Activated CD4-positive, alpha-beta T cell treated with anti-CD3 and anti-CD28 coated beads, Interleukin-2, amount 10 ng/mL, durations not matched to agents 24 days and 14 days (primary cell): ENCODE measurements at regions not wholly inside any gene's neighbourhood (a gene's known extent, or its start where the extent isn't known, plus 50 kb on each side); places are given as distances from the start of the nearest gene placed in this dataset.
"Not testable (repeated sequence)": the region's sequence is repeated elsewhere in the genome, so short reads cannot be mapped to it uniquely, and the experiment has no call there.

Experiments
- DNase-seq: peaks from one replicate; pipeline ENCODE4 v3.0.0; 2022
- H3K27ac Mint-ChIP-seq: one replicate; pipeline ENCODE4 v1.8.0; 2022; ENCODE audit warnings: mild to moderate bottlenecking, mixed read lengths
- H3K27me3 Mint-ChIP-seq: one replicate; pipeline ENCODE4 v1.8.0; 2022; ENCODE audit warnings: mixed read lengths
- H3K36me3 Mint-ChIP-seq: one replicate; pipeline ENCODE4 v1.8.0; 2022; ENCODE audit warnings: low read depth, mild to moderate bottlenecking, mixed read lengths
- H3K4me1 Mint-ChIP-seq: one replicate; pipeline ENCODE4 v1.8.0; 2021; ENCODE audit warnings: mixed read lengths
- H3K4me3 Mint-ChIP-seq: one replicate; pipeline ENCODE4 v1.8.0; 2022; ENCODE audit warnings: mild to moderate bottlenecking, moderate library complexity, mixed read lengths
- H3K9me3 Mint-ChIP-seq: one replicate; pipeline ENCODE4 v1.8.0; 2021; ENCODE audit warnings: mixed read lengths
- intact Hi-C: fragments of 100-400 bp; cut with micrococcal nuclease; formaldehyde crosslinking; loops from one replicate; pipeline ENCODE4 v1.15.1; 2023

DNA sequence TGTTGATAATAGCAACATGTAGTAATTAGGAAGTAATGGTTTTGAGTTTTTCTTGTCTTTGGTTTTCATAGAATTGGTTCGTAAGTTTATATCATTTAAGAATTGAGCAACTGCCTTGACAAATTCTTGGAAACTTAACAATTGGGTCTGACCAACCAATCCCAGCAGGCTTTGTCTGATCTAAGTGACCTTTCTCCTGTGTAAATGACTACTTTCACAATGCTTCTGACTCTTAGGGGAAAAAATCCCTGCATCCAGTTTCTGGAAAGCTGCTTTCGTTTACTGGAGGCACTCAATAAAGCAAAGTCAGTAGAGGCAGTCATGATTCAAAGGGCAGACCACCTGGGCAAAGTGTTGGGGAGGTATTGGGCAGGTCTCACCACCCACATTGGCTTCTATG, 303.6 kb upstream of the FAM78B start:
- Mint-ChIP-seq H3K4me1 (no peaks in the 10 kb centered on the region), H3K9me3 (no peaks in the 10 kb centered on the region), H3K27ac (no peak overlapping the region), H3K36me3 (no peaks in the 10 kb centered on the region), H3K4me3 (no peak overlapping the region), H3K27me3 (peaks cover 13% of the 10 kb centered on the region)
- DNase-seq, result no peak
- intact Hi-C loops, result loop anchor here (10.0 kb wide), 1 partner anchor 336 kb away; no protein-coding TSS in a partner anchor

DNA sequence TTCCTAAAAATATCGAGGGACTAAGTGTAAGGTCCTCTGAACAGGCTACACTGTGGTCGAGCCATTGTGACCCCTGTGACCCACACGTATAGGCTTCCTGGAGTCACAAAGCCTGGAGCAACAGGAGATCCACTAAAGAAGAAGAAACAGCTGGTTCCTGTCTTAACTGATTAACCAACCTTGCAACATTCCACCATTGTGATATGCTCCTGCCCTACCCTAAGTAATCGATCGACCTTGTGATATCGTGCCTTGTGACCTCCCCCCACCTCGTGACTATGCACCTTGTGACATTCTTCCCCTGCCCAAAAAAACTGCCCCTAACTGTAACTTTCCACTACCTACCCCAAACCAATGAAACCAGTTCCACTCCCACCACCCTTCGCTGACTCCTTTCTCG, 304.6 kb upstream of the FAM78B start:
- no peak overlapping the region for H3K4me3 Mint-ChIP-seq
- peaks cover 13% of the 10 kb centered on the region for H3K27me3 Mint-ChIP-seq
- no peak overlapping the region for H3K27ac Mint-ChIP-seq
- H3K36me3 Mint-ChIP-seq, result no peaks in the 10 kb centered on the region
- intact Hi-C loops, result loop anchor here (10.0 kb wide), 1 partner anchor 337 kb away; no protein-coding TSS in a partner anchor
- H3K4me1 Mint-ChIP-seq, result no peaks in the 10 kb centered on the region
- no peaks in the 10 kb centered on the region for H3K9me3 Mint-ChIP-seq
- DNase-seq, result no peak

DNA sequence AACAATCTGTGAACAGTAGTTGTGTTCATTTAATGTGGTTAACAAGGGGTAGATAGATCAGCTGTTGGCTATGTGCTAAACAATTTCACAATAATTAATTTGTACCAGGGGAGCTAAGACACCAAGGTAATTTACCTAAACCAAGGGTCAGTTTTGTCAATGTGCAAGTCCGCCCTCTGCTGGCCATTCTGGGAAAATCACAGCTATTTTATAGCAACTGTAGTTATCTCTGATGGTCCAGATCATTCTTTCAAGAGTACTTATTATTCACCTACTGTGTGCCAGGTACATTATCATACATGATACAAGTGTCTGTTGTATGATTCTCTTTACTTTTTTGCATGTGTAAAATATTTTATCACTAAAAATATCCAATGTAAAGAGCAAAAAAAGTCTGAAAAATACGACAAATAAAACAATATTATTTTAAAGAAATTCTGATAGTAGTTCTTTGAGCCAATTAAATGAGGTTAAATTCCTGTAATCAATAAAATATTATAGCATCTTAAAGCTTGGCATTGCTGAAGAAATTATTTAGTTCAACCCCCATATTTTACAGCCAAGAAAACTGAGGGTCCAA, 312.3 kb upstream of the FAM78B start:
- H3K27me3 Mint-ChIP-seq, result peaks cover 2% of the 10 kb centered on the region
- no peaks in the 10 kb centered on the region for H3K9me3 Mint-ChIP-seq
- no peak overlapping the region for H3K27ac Mint-ChIP-seq
- no peak overlapping the region for H3K4me3 Mint-ChIP-seq
- H3K4me1 Mint-ChIP-seq, result no peaks in the 10 kb centered on the region
- H3K36me3 Mint-ChIP-seq, result no peaks in the 10 kb centered on the region
- intact Hi-C loops, result loop anchor here (1.0 to 10.0 kb wide), 4 partner anchors 344 to 882 kb away; no protein-coding TSS in a partner anchor
- peak; percentile 83 for DNase-seq

DNA sequence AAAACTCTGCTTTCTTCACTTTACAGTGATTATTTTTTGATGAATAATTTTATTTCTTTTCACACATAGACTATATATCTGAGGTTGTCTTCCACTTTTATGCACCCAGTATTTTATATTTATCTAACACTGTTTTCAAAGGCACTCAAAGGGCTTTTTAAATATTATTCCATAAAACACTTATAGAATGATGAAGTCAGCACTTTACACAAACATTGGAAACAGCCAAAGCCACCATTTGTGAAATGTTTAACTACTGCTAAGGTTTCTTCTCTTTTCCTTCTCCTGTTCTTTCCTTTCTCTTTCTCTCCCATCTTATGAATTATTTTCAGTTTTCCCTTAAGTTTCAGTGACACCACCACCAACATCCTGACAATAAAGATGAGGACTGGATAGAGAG, 317.7 kb upstream of the FAM78B start:
- Mint-ChIP-seq H3K4me3 (no peak overlapping the region), H3K9me3 (no peaks in the 10 kb centered on the region), H3K36me3 (no peaks in the 10 kb centered on the region), H3K27ac (no peak overlapping the region), H3K27me3 (peaks cover 2% of the 10 kb centered on the region), H3K4me1 (peaks cover 5% of the 10 kb centered on the region)
- intact Hi-C loops, result loop anchor here (10.0 kb wide), 1 partner anchor 310 kb away; no protein-coding TSS in a partner anchor
- no peak for DNase-seq

- DNase-seq, result no peak
- no peaks in the 10 kb centered on the region for H3K9me3 Mint-ChIP-seq
- intact Hi-C loops, result loop anchor here (10.0 kb wide), 1 partner anchor 310 kb away; no protein-coding TSS in a partner anchor
- H3K36me3 Mint-ChIP-seq, result no peaks in the 10 kb centered on the region
- H3K27me3 Mint-ChIP-seq, result peaks cover 2% of the 10 kb centered on the region
- H3K27ac Mint-ChIP-seq, result no peak overlapping the region
- no peak overlapping the region for H3K4me3 Mint-ChIP-seq
- peaks cover 5% of the 10 kb centered on the region for H3K4me1 Mint-ChIP-seq
Observed at GRCh38 chr1:166484871-166485270, 318.1 kb upstream of the FAM78B start.

DNA sequence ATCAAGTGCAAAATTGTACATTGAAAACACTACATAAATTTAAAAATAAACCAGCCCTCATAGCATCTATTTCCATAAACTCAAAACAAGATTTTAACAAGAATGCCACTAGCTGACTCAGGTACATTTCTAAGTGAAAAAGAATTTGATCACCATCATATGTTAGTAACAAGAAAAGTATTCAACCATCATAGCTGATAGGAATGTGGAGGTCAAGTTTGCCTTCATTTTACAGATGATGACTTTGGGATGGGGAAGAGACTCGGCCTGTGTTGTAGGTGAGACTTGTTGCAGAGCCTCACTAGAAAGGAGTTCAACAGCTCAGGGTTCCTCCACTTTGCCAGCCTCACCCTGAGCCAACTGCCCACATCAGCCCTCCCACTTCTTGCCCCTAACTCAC, 318.8 kb upstream of the FAM78B start:
- Mint-ChIP-seq H3K9me3 (no peaks in the 10 kb centered on the region), H3K36me3 (no peaks in the 10 kb centered on the region), H3K4me3 (no peak overlapping the region), H3K4me1 (peaks cover 5% of the 10 kb centered on the region), H3K27ac (no peak overlapping the region), H3K27me3 (peaks cover 2% of the 10 kb centered on the region)
- no peak for DNase-seq
- intact Hi-C loops, result loop anchor here (10.0 kb wide), 1 partner anchor 311 kb away; no protein-coding TSS in a partner anchor

- no peak overlapping the region for H3K27ac Mint-ChIP-seq
- peaks cover 3% of the 10 kb centered on the region for H3K9me3 Mint-ChIP-seq
- peaks cover 9% of the 10 kb centered on the region for H3K4me1 Mint-ChIP-seq
- peaks cover under 1% of the 10 kb centered on the region for H3K27me3 Mint-ChIP-seq
- no peak overlapping the region for H3K4me3 Mint-ChIP-seq
- no peak for DNase-seq
- H3K36me3 Mint-ChIP-seq, result no peaks in the 10 kb centered on the region
- intact Hi-C loops, result loop anchor here (10.0 kb wide), 1 partner anchor 314 kb away; no protein-coding TSS in a partner anchor
Observed at GRCh38 chr1:166488327-166488726, 321.5 kb upstream of the FAM78B start.

DNA sequence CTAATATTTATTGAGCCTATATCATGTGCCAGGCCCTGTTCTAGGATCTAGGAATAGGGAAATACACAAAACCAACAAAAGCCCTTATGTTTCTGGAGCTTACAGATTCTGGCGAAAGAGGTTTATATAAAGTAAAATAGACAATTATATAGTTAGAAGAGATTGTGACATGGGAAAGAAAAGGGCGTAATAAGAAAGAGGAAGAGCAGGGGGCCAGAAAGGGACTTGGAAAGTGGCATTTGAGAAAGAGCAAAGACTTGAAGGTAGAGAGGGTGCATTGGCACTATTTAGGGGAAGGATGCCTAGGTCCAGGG, 322.5 kb upstream of the FAM78B start:
- no peak for DNase-seq
- Mint-ChIP-seq H3K27me3 (no peaks in the 10 kb centered on the region), H3K4me3 (no peak overlapping the region), H3K27ac (no peak overlapping the region), H3K4me1 (peaks cover 9% of the 10 kb centered on the region), H3K36me3 (no peaks in the 10 kb centered on the region), H3K9me3 (peaks cover 3% of the 10 kb centered on the region)
- intact Hi-C loops, result loop anchor here (10.0 kb wide), 1 partner anchor 315 kb away; no protein-coding TSS in a partner anchor

- Mint-ChIP-seq H3K9me3 (peaks cover 3% of the 10 kb centered on the region), H3K27ac (no peak overlapping the region), H3K36me3 (no peaks in the 10 kb centered on the region), H3K4me3 (no peak overlapping the region), H3K4me1 (peaks cover 9% of the 10 kb centered on the region), H3K27me3 (peaks cover 1% of the 10 kb centered on the region)
- intact Hi-C loops, result loop anchor here (5.0 to 10.0 kb wide), 4 partner anchors 315 to 893 kb away; partner anchors contain the start of gene UCK2
- peak; percentile 85 for DNase-seq
Observed at GRCh38 chr1:166489670-166490436, 323.1 kb upstream of the FAM78B start.

- no peak overlapping the region for H3K4me3 Mint-ChIP-seq
- H3K9me3 Mint-ChIP-seq, result peaks cover 3% of the 10 kb centered on the region
- H3K27ac Mint-ChIP-seq, result no peak overlapping the region
- H3K36me3 Mint-ChIP-seq, result no peaks in the 10 kb centered on the region
- intact Hi-C loops, result loop anchor here (5.0 kb wide), 3 partner anchors 567 to 893 kb away; partner anchors contain the start of gene UCK2
- DNase-seq, result no peak
- peaks cover 9% of the 10 kb centered on the region for H3K4me1 Mint-ChIP-seq
- peaks cover 2% of the 10 kb centered on the region for H3K27me3 Mint-ChIP-seq
Observed at GRCh38 chr1:166490437-166490991, 323.7 kb upstream of the FAM78B start.

- H3K9me3 Mint-ChIP-seq, H3K4me1 Mint-ChIP-seq, H3K27me3 Mint-ChIP-seq, DNase-seq, H3K27ac Mint-ChIP-seq, H3K36me3 Mint-ChIP-seq, H3K4me3 Mint-ChIP-seq: not testable (repeated sequence)
- intact Hi-C loops, result loop anchor here (5.0 kb wide), 3 partner anchors 564 to 896 kb away; partner anchors contain the start of gene UCK2
Observed at GRCh38 chr1:166493765-166494164, 327.0 kb upstream of the FAM78B start.

GRCh38 chr1:166507347-166507746, 331.9 kb upstream of the POGK start:
- intact Hi-C loops, result no loop called here
- H3K27me3 Mint-ChIP-seq, result peaks cover 2% of the 10 kb centered on the region
- no peaks in the 10 kb centered on the region for H3K4me1 Mint-ChIP-seq
- no peak overlapping the region for H3K27ac Mint-ChIP-seq
- no peaks in the 10 kb centered on the region for H3K36me3 Mint-ChIP-seq
- DNase-seq, result no peak
- no peak overlapping the region for H3K4me3 Mint-ChIP-seq
- no peaks in the 10 kb centered on the region for H3K9me3 Mint-ChIP-seq

DNA sequence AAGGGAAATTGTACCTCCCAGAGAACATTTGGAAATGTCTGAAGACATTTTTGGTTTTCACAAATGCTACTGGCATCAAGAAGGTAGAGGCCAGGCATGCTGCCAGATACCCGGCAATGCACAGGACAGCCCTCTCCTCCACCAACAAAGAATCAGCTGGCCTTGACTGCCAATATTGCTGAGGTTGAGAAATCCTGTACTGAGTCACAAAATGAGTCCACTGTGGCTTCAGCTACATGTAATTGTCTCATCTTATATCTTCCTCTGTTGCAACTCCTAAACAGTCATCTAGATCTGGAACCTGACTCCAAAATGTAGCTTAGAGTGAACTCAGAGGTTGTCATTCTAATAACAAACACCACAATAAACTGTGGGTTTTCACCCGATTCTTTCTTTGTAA, 327.5 kb upstream of the POGK start:
- no peak overlapping the region for H3K4me3 Mint-ChIP-seq
- intact Hi-C loops, result no loop called here
- H3K36me3 Mint-ChIP-seq, result no peaks in the 10 kb centered on the region
- no peak for DNase-seq
- H3K27ac Mint-ChIP-seq, result no peak overlapping the region
- no peaks in the 10 kb centered on the region for H3K9me3 Mint-ChIP-seq
- H3K27me3 Mint-ChIP-seq, result peaks cover 4% of the 10 kb centered on the region
- no peaks in the 10 kb centered on the region for H3K4me1 Mint-ChIP-seq

DNA sequence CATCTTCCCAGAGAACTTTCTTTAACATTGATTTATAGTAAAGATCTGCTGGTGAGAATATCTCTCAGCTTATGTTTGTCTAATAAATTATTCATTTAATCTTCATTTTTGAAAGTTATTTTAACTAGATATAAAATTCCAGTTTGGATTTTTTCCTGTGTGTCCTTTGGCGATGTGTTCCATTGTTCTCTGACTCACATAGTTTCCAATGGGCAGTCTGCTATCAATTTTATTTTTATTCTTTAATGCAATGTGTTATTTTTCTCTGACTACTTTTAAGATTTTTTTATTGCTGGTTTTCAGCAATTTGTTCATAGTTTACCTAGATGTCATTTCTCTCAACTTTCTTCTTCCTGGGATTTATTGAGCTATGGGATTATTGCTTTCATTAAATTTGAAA, 325.2 kb upstream of the POGK start:
- intact Hi-C loops, result no loop called here
- no peak for DNase-seq
- Mint-ChIP-seq H3K27me3 (peaks cover 2% of the 10 kb centered on the region), H3K9me3 (no peaks in the 10 kb centered on the region), H3K36me3 (no peaks in the 10 kb centered on the region), H3K4me1 (no peaks in the 10 kb centered on the region), H3K27ac (no peak overlapping the region), H3K4me3 (no peak overlapping the region)
